Trophoblast cell (in vitro differentiated cells and primary cell): ENCODE measurements at regions not wholly inside any gene's neighbourhood (a gene's known extent, or its start where the extent isn't known, plus 50 kb on each side); places are given as distances from the start of the nearest gene placed in this dataset.

Experiments used
- DNase-seq, 2 donors: peaks; one replicate each; pipeline ENCODE4 v3.0.0-alpha.2; 2016
- H2AFZ ChIP-seq: 2 replicates; pipeline ENCODE4 v1.6.1; 2013; ENCODE audit warnings: low read length, moderate library complexity, mild to moderate bottlenecking; ENCODE audit not compliant: insufficient read depth, poor library complexity
- H2AK5ac ChIP-seq: 2 replicates; pipeline ENCODE4 v1.6.1; 2013; ENCODE audit warnings: mild to moderate bottlenecking, low read length
- H2BK120ac ChIP-seq: 2 replicates; pipeline ENCODE4 v1.6.1; 2013; ENCODE audit warnings: low read length, mild to moderate bottlenecking, moderate library complexity; ENCODE audit not compliant: insufficient read depth, poor library complexity
- H2BK12ac ChIP-seq: 2 replicates; pipeline ENCODE4 v1.6.1; 2013; ENCODE audit warnings: mild to moderate bottlenecking, low read length, moderate library complexity
- H2BK5ac ChIP-seq: 2 replicates; pipeline ENCODE4 v1.6.1; 2013; ENCODE audit warnings: low read length, low read depth, moderate library complexity, mild to moderate bottlenecking; ENCODE audit not compliant: poor library complexity
- H3K14ac ChIP-seq: 2 replicates; pipeline ENCODE4 v1.6.1; 2013; ENCODE audit warnings: mild to moderate bottlenecking, low read length
- H3K18ac ChIP-seq: 2 replicates; pipeline ENCODE4 v1.6.1; 2013; ENCODE audit warnings: mild to moderate bottlenecking, low read length
- H3K23ac ChIP-seq: 2 replicates; pipeline ENCODE4 v1.6.1; 2013; ENCODE audit warnings: low read length
- H3K27ac ChIP-seq: 2 replicates; pipeline ENCODE4 v1.5.1; 2013; ENCODE audit warnings: low read depth, mild to moderate bottlenecking, inconsistent platforms, low read length, moderate library complexity
- H3K27me3 ChIP-seq: 2 replicates; pipeline ENCODE4 v1.6.1; 2013; ENCODE audit warnings: inconsistent platforms, mild to moderate bottlenecking, low read length, moderate library complexity; ENCODE audit not compliant: insufficient read depth
- H3K36me3 ChIP-seq, 2 experiments: 1 replicate in 1 of 2; 2 replicates in 1 of 2; pipeline ENCODE4 v1.6.1; 2013; ENCODE audit warnings: low read length in 2 of 2, mild to moderate bottlenecking in 2 of 2, moderate library complexity in 1 of 2; ENCODE audit not compliant: insufficient read depth in 2 of 2, control insufficient read depth in 1 of 2
- H3K4ac ChIP-seq: 2 replicates; pipeline ENCODE4 v1.6.1; 2013; ENCODE audit warnings: low read depth, mild to moderate bottlenecking, low read length, moderate library complexity
- H3K4me1 ChIP-seq, 2 experiments: 1 replicate in 1 of 2; 2 replicates in 1 of 2; pipeline ENCODE4 v1.6.1; 2013; ENCODE audit warnings: low read length in 2 of 2, mild to moderate bottlenecking in 2 of 2, moderate library complexity in 1 of 2; ENCODE audit not compliant: insufficient read depth in 2 of 2, control insufficient read depth in 1 of 2
- H3K4me2 ChIP-seq: 2 replicates; pipeline ENCODE4 v1.6.1; 2013; ENCODE audit warnings: inconsistent platforms, mild to moderate bottlenecking, low read length, moderate library complexity
- H3K4me3 ChIP-seq: 2 replicates; pipeline ENCODE4 v1.5.1; 2013; ENCODE audit warnings: mild to moderate bottlenecking, low read depth, low read length, inconsistent platforms
- H3K79me1 ChIP-seq: one replicate; pipeline ENCODE4 v1.6.1; 2013; ENCODE audit warnings: low read length
- H3K79me2 ChIP-seq: 2 replicates; pipeline ENCODE4 v1.6.1; 2013; ENCODE audit warnings: low read length, mild to moderate bottlenecking; ENCODE audit not compliant: control insufficient read depth, insufficient read depth, poor library complexity
- H3K9ac ChIP-seq: 2 replicates; pipeline ENCODE4 v1.6.1; 2013; ENCODE audit warnings: mild to moderate bottlenecking, low read length
- H3K9me3 ChIP-seq: 2 replicates; pipeline ENCODE4 v1.6.1; 2013; ENCODE audit warnings: low read depth, mild to moderate bottlenecking, control low read depth, inconsistent platforms, low read length; ENCODE audit not compliant: insufficient read depth
- H4K12ac ChIP-seq: 2 replicates; pipeline ENCODE4 v1.6.1; 2013; ENCODE audit warnings: low read depth, mild to moderate bottlenecking, low read length, moderate library complexity
- H4K8ac ChIP-seq: 2 replicates; pipeline ENCODE4 v1.6.1; 2013; ENCODE audit warnings: low read depth, mild to moderate bottlenecking, low read length, moderate library complexity
- H4K91ac ChIP-seq: one replicate; pipeline ENCODE4 v1.6.1; 2013; ENCODE audit warnings: low read depth, mild to moderate bottlenecking, low read length, moderate library complexity
- WGBS: extraction: QIAGEN DNeasy Blood & Tissue Kit; methylation state at CpG from one replicate; pipeline ENCODE4 v1.1.7; 2013; ENCODE audit warnings: missing lambda C conversion rate; ENCODE audit not compliant: insufficient read length, insufficient coverage; ENCODE audit errors: extremely low coverage; 5-methylcytosine and 5-hydroxymethylcytosine counted together

- no peak overlapping the region for H4K91ac ChIP-seq
- no peak overlapping the region for H4K12ac ChIP-seq
- no peak overlapping the region for H4K8ac ChIP-seq
- H3K4me1 ChIP-seq, result no peaks in the 10 kb centered on the region
- no peak overlapping the region for H3K14ac ChIP-seq
- H3K36me3 ChIP-seq, result no peaks in the 10 kb centered on the region
- H3K4me2 ChIP-seq, result no peak overlapping the region
- no peak overlapping the region for H2AFZ ChIP-seq
- H3K9ac ChIP-seq, result no peak overlapping the region
- H3K4me3 ChIP-seq, result no peak overlapping the region
- WGBS, result no CpG with 5 or more reads among the region's 2 CpGs
- no peak overlapping the region for H2BK120ac ChIP-seq
- no peak overlapping the region for H3K4ac ChIP-seq
- H3K18ac ChIP-seq, result no peak overlapping the region
- H2AK5ac ChIP-seq, result no peak overlapping the region
- H3K27ac ChIP-seq, result no peak overlapping the region
- no peaks in the 10 kb centered on the region for H3K9me3 ChIP-seq
- DNase-seq, result peak; percentile 29 to 79
- H2BK5ac ChIP-seq, result no peak overlapping the region
- H3K23ac ChIP-seq, result no peak overlapping the region
- H3K79me2 ChIP-seq, result no peaks in the 10 kb centered on the region
- H2BK12ac ChIP-seq, result no peak overlapping the region
- no peaks in the 10 kb centered on the region for H3K79me1 ChIP-seq
- H3K27me3 ChIP-seq, result no peaks in the 10 kb centered on the region
Observed at GRCh38 chr13:109922518-109922917, 136.1 kb upstream of the IRS2 start.

- peak in 1 of 2 donors; percentile 52 for DNase-seq
- Histone ChIP-seq H2AK5ac (no peak overlapping the region), H4K12ac (no peak overlapping the region), H3K79me1 (no peaks in the 10 kb centered on the region), H3K36me3 (no peaks in the 10 kb centered on the region), H3K4ac (no peak overlapping the region), H3K27ac (no peak overlapping the region), H3K14ac (no peak overlapping the region), H3K9me3 (peaks cover 2% of the 10 kb centered on the region), H3K4me1 (no peaks in the 10 kb centered on the region), H2BK12ac (no peak overlapping the region), H3K18ac (no peak overlapping the region), H2AFZ (no peak overlapping the region), H4K91ac (no peak overlapping the region), H3K23ac (no peak overlapping the region), H3K9ac (no peak overlapping the region), H4K8ac (no peak overlapping the region), H2BK120ac (no peak overlapping the region), H3K79me2 (no peaks in the 10 kb centered on the region), H2BK5ac (no peak overlapping the region), H3K4me3 (no peak overlapping the region), H3K27me3 (no peaks in the 10 kb centered on the region), H3K4me2 (no peak overlapping the region)
- no CpG with 5 or more reads among the region's 4 CpGs for WGBS
Observed at GRCh38 chr13:109919715-109920375, 133.5 kb upstream of the IRS2 start.

- Histone ChIP-seq H3K36me3 (no peaks in the 10 kb centered on the region), H2AFZ (no peak overlapping the region), H3K79me1 (no peaks in the 10 kb centered on the region), H4K91ac (no peak overlapping the region), H3K4me1 (no peaks in the 10 kb centered on the region), H2BK120ac (no peak overlapping the region), H4K12ac (no peak overlapping the region), H4K8ac (no peak overlapping the region), H2AK5ac (no peak overlapping the region), H3K18ac (no peak overlapping the region), H3K27me3 (no peaks in the 10 kb centered on the region), H3K23ac (no peak overlapping the region), H3K79me2 (no peaks in the 10 kb centered on the region), H3K4ac (no peak overlapping the region), H3K9me3 (peaks cover 2% of the 10 kb centered on the region), H2BK12ac (no peak overlapping the region), H3K27ac (no peak overlapping the region), H3K4me2 (no peak overlapping the region), H2BK5ac (no peak overlapping the region), H3K14ac (no peak overlapping the region), H3K9ac (no peak overlapping the region), H3K4me3 (no peak overlapping the region)
- no peak for DNase-seq
- WGBS, result no CpG with 5 or more reads among the region's 9 CpGs
Observed at GRCh38 chr13:109918179-109918711, 131.9 kb upstream of the IRS2 start.

- no CpG with 5 or more reads among the region's 1 CpG for WGBS
- no peak overlapping the region for H2AFZ ChIP-seq
- H3K27ac ChIP-seq, result no peak overlapping the region
- H3K27me3 ChIP-seq, result no peaks in the 10 kb centered on the region
- no peak overlapping the region for H2BK5ac ChIP-seq
- H3K79me1 ChIP-seq, result no peaks in the 10 kb centered on the region
- no peak for DNase-seq
- no peak overlapping the region for H4K12ac ChIP-seq
- H3K18ac ChIP-seq, result no peak overlapping the region
- H3K36me3 ChIP-seq, result no peaks in the 10 kb centered on the region
- H2BK12ac ChIP-seq, result no peak overlapping the region
- H3K4me1 ChIP-seq, result no peaks in the 10 kb centered on the region
- H2AK5ac ChIP-seq, result no peak overlapping the region
- no peaks in the 10 kb centered on the region for H3K79me2 ChIP-seq
- H4K91ac ChIP-seq, result no peak overlapping the region
- no peak overlapping the region for H3K9ac ChIP-seq
- peaks cover 2% of the 10 kb centered on the region for H3K9me3 ChIP-seq
- no peak overlapping the region for H3K4me3 ChIP-seq
- no peak overlapping the region for H2BK120ac ChIP-seq
- no peak overlapping the region for H3K4ac ChIP-seq
- no peak overlapping the region for H4K8ac ChIP-seq
- H3K4me2 ChIP-seq, result no peak overlapping the region
- no peak overlapping the region for H3K14ac ChIP-seq
- H3K23ac ChIP-seq, result no peak overlapping the region
Observed at GRCh38 chr13:109917422-109917821, 131.0 kb upstream of the IRS2 start.
